Activated T-helper 17 cell treated with anti-CD3 and anti-CD28 coated beads, Interleukin-2, amount 50 U/mL, for 72 hours (primary cell): ENCODE measurements at regions not wholly inside any gene's neighbourhood (a gene's known extent, or its start where the extent isn't known, plus 50 kb on each side); places are given as distances from the start of the nearest gene placed in this dataset.
"Not testable (repeated sequence)": the region's sequence is repeated elsewhere in the genome, so short reads cannot be mapped to it uniquely, and the experiment has no call there.

Experiments used
- ATAC-seq: fragments of 150-1000 bp; cut with Tn5 transposase; replicated peaks from 2 replicates; pipeline ENCODE4 v1.10.0; 2021; ENCODE audit warnings: mild to moderate bottlenecking, moderate library complexity
- H3K27ac Mint-ChIP-seq: one replicate; pipeline ENCODE4 v1.8.0; 2022; ENCODE audit warnings: mixed read lengths
- H3K27me3 Mint-ChIP-seq: one replicate; pipeline ENCODE4 v1.8.0; 2022; ENCODE audit warnings: mixed read lengths
- H3K36me3 Mint-ChIP-seq: one replicate; pipeline ENCODE4 v1.8.0; 2022; ENCODE audit warnings: low read depth, mild to moderate bottlenecking, mixed read lengths
- H3K4me1 Mint-ChIP-seq: one replicate; pipeline ENCODE4 v1.8.0; 2022; ENCODE audit warnings: mixed read lengths
- H3K4me3 Mint-ChIP-seq: one replicate; pipeline ENCODE4 v1.8.0; 2022; ENCODE audit warnings: mild to moderate bottlenecking, mixed read lengths
- H3K9me3 Mint-ChIP-seq: one replicate; pipeline ENCODE4 v1.8.0; 2022; ENCODE audit warnings: mixed read lengths

GRCh38 chr7:79953130-79953529 is 181.5 kb upstream of the GNAI1 start:
- Mint-ChIP-seq H3K27me3 (no peaks in the 10 kb centered on the region), H3K4me3 (no peak overlapping the region), H3K27ac (no peak overlapping the region), H3K9me3 (no peaks in the 10 kb centered on the region), H3K36me3 (no peaks in the 10 kb centered on the region), H3K4me1 (no peaks in the 10 kb centered on the region)
- ATAC-seq: no peak

- no peaks in the 10 kb centered on the region for H3K27me3 Mint-ChIP-seq
- no peak overlapping the region for H3K4me3 Mint-ChIP-seq
- H3K9me3 Mint-ChIP-seq: peaks cover 2% of the 10 kb centered on the region
- no peaks in the 10 kb centered on the region for H3K36me3 Mint-ChIP-seq
- no peak for ATAC-seq
- H3K27ac Mint-ChIP-seq: no peak overlapping the region
- H3K4me1 Mint-ChIP-seq: no peaks in the 10 kb centered on the region
Measured at GRCh38 chr7:79952399-79952798, 182.2 kb upstream of the GNAI1 start.

- Mint-ChIP-seq H3K27me3 (no peaks in the 10 kb centered on the region), H3K4me1 (no peaks in the 10 kb centered on the region), H3K9me3 (peaks cover 6% of the 10 kb centered on the region), H3K4me3 (no peak overlapping the region), H3K27ac (no peak overlapping the region), H3K36me3 (no peaks in the 10 kb centered on the region)
- no peak for ATAC-seq
Measured at GRCh38 chr7:79951415-79951814, 183.2 kb upstream of the GNAI1 start.

GRCh38 chr7:79949778-79950177 is 184.9 kb upstream of the GNAI1 start:
- H3K27me3 Mint-ChIP-seq: no peaks in the 10 kb centered on the region
- H3K9me3 Mint-ChIP-seq: peaks cover 10% of the 10 kb centered on the region
- H3K4me1 Mint-ChIP-seq: no peaks in the 10 kb centered on the region
- ATAC-seq: no peak
- H3K27ac Mint-ChIP-seq: no peak overlapping the region
- no peak overlapping the region for H3K4me3 Mint-ChIP-seq
- H3K36me3 Mint-ChIP-seq: no peaks in the 10 kb centered on the region

GRCh38 chr7:79936281-79936983 is 198.2 kb upstream of the GNAI1 start:
- no peaks in the 10 kb centered on the region for H3K27me3 Mint-ChIP-seq
- H3K9me3 Mint-ChIP-seq: peaks cover 20% of the 10 kb centered on the region
- no peaks in the 10 kb centered on the region for H3K4me1 Mint-ChIP-seq
- no peaks in the 10 kb centered on the region for H3K36me3 Mint-ChIP-seq
- H3K4me3 Mint-ChIP-seq: no peak overlapping the region
- no peak overlapping the region for H3K27ac Mint-ChIP-seq
- no peak for ATAC-seq

GRCh38 chr7:79934727-79935126 is 199.9 kb upstream of the GNAI1 start:
- no peak overlapping the region for H3K4me3 Mint-ChIP-seq
- no peaks in the 10 kb centered on the region for H3K27me3 Mint-ChIP-seq
- H3K27ac Mint-ChIP-seq: no peak overlapping the region
- H3K4me1 Mint-ChIP-seq: no peaks in the 10 kb centered on the region
- H3K9me3 Mint-ChIP-seq: peaks cover 30% of the 10 kb centered on the region
- no peak for ATAC-seq
- H3K36me3 Mint-ChIP-seq: no peaks in the 10 kb centered on the region

GRCh38 chr7:79933144-79933543 is 201.5 kb upstream of the GNAI1 start:
- Mint-ChIP-seq H3K36me3 (no peaks in the 10 kb centered on the region), H3K9me3 (peaks cover 34% of the 10 kb centered on the region), H3K4me1 (no peaks in the 10 kb centered on the region), H3K4me3 (no peak overlapping the region), H3K27ac (no peak overlapping the region), H3K27me3 (no peaks in the 10 kb centered on the region)
- no peak for ATAC-seq

GRCh38 chr7:79930604-79931003 is 204.0 kb upstream of the GNAI1 start:
- H3K4me1 Mint-ChIP-seq: no peaks in the 10 kb centered on the region
- no peak overlapping the region for H3K4me3 Mint-ChIP-seq
- peaks cover 31% of the 10 kb centered on the region for H3K9me3 Mint-ChIP-seq
- no peak overlapping the region for H3K27ac Mint-ChIP-seq
- H3K36me3 Mint-ChIP-seq: no peaks in the 10 kb centered on the region
- no peaks in the 10 kb centered on the region for H3K27me3 Mint-ChIP-seq
- ATAC-seq: no peak

GRCh38 chr7:79927116-79927515 is 207.5 kb upstream of the GNAI1 start:
- no peaks in the 10 kb centered on the region for H3K4me1 Mint-ChIP-seq
- H3K9me3 Mint-ChIP-seq: peaks cover 29% of the 10 kb centered on the region
- no peak overlapping the region for H3K27ac Mint-ChIP-seq
- H3K36me3 Mint-ChIP-seq: no peaks in the 10 kb centered on the region
- no peaks in the 10 kb centered on the region for H3K27me3 Mint-ChIP-seq
- H3K4me3 Mint-ChIP-seq: no peak overlapping the region
- ATAC-seq: no peak

- H3K4me3 Mint-ChIP-seq: no peak overlapping the region
- H3K36me3 Mint-ChIP-seq: no peaks in the 10 kb centered on the region
- no peaks in the 10 kb centered on the region for H3K27me3 Mint-ChIP-seq
- peaks cover 12% of the 10 kb centered on the region for H3K9me3 Mint-ChIP-seq
- no peak overlapping the region for H3K27ac Mint-ChIP-seq
- ATAC-seq: no peak
- no peaks in the 10 kb centered on the region for H3K4me1 Mint-ChIP-seq
Measured at GRCh38 chr7:79923953-79924352, 210.7 kb upstream of the GNAI1 start.

GRCh38 chr7:79922894-79923293 is 211.7 kb upstream of the GNAI1 start:
- Mint-ChIP-seq H3K27me3 (no peaks in the 10 kb centered on the region), H3K27ac (no peak overlapping the region), H3K36me3 (no peaks in the 10 kb centered on the region), H3K4me3 (no peak overlapping the region), H3K9me3 (peaks cover 9% of the 10 kb centered on the region), H3K4me1 (no peaks in the 10 kb centered on the region)
- no peak for ATAC-seq

GRCh38 chr7:79921976-79922375 is 212.7 kb upstream of the GNAI1 start:
- ATAC-seq: no peak
- no peaks in the 10 kb centered on the region for H3K4me1 Mint-ChIP-seq
- H3K27ac Mint-ChIP-seq: no peak overlapping the region
- H3K27me3 Mint-ChIP-seq: no peaks in the 10 kb centered on the region
- H3K4me3 Mint-ChIP-seq: no peak overlapping the region
- H3K9me3 Mint-ChIP-seq: peaks cover 6% of the 10 kb centered on the region
- H3K36me3 Mint-ChIP-seq: no peaks in the 10 kb centered on the region

GRCh38 chr7:79918632-79919031 is 216.0 kb upstream of the GNAI1 start:
- not testable (repeated sequence) for ATAC-seq, H3K4me3 Mint-ChIP-seq, H3K4me1 Mint-ChIP-seq, H3K36me3 Mint-ChIP-seq, H3K27ac Mint-ChIP-seq, H3K27me3 Mint-ChIP-seq, H3K9me3 Mint-ChIP-seq

- not testable (repeated sequence) for H3K36me3 Mint-ChIP-seq, H3K4me3 Mint-ChIP-seq, H3K27me3 Mint-ChIP-seq, H3K4me1 Mint-ChIP-seq, ATAC-seq, H3K27ac Mint-ChIP-seq
- H3K9me3 Mint-ChIP-seq: peaks cover 18% of the 10 kb centered on the region
Measured at GRCh38 chr7:79915346-79915745, 219.3 kb upstream of the GNAI1 start.

GRCh38 chr7:79912213-79912633 is 222.4 kb upstream of the GNAI1 start:
- no peak overlapping the region for H3K27ac Mint-ChIP-seq
- no peaks in the 10 kb centered on the region for H3K4me1 Mint-ChIP-seq
- no peaks in the 10 kb centered on the region for H3K27me3 Mint-ChIP-seq
- ATAC-seq: no peak
- no peaks in the 10 kb centered on the region for H3K36me3 Mint-ChIP-seq
- peaks cover 18% of the 10 kb centered on the region for H3K9me3 Mint-ChIP-seq
- no peak overlapping the region for H3K4me3 Mint-ChIP-seq

- H3K36me3 Mint-ChIP-seq: no peaks in the 10 kb centered on the region
- H3K27me3 Mint-ChIP-seq: no peaks in the 10 kb centered on the region
- H3K27ac Mint-ChIP-seq: no peak overlapping the region
- no peaks in the 10 kb centered on the region for H3K4me1 Mint-ChIP-seq
- peaks cover 18% of the 10 kb centered on the region for H3K9me3 Mint-ChIP-seq
- no peak for ATAC-seq
- H3K4me3 Mint-ChIP-seq: no peak overlapping the region
Measured at GRCh38 chr7:79911420-79911819, 223.2 kb upstream of the GNAI1 start.
